K562 (cell line): ENCODE measurements at regions not wholly inside any gene's neighbourhood (a gene's known extent, or its start where the extent isn't known, plus 50 kb on each side); places are given as distances from the start of the nearest gene placed in this dataset.

ENCODE experiments used
- ATAC-seq: fragments of 200-7000 bp; cut with Tn5 transposase; 3 replicates; pipeline ENCODE4 v1.9.1; 2020; ENCODE audit warnings: moderate library complexity
- BruUV-seq: library from RNA; stranded (reverse); fragments of 400-500 nt; replicated peaks from 2 replicates; lab custom pipeline; 2021; lab: Mats Ljungman, UMichigan
- CTCF ChIA-PET: fragments of 300-600 bp; formaldehyde crosslinking; extraction: SDS; loops from one replicate; lab custom pipeline; 2021; ENCODE audit warnings: low intra/inter-chr PET ratio; lab: Yijun Ruan, JAX
- POLR2A ChIA-PET: fragments of 300-600, 350-650 bp; sonication (Branson Sonifier 250); formaldehyde crosslinking; extraction: SDS; loops from one replicate; lab custom pipeline; 2021; ENCODE audit warnings: antibody characterized with exemption, inconsistent platforms; lab: Yijun Ruan, JAX
- DNase-seq, 4 experiments: peaks; one replicate each; pipeline versions ENCODE4 v3.0.0 to v3.0.0-alpha.2; 2011 to 2018; ENCODE audit warnings: low spot score in 3 of 4, mixed read lengths in 3 of 4; ENCODE audit errors: extremely low read depth in 1 of 4
- FAIRE-seq: peaks from 2 replicates; lab custom pipeline; 2011; peaks lifted over from hg19 to GRCh38; lab: Jason Lieb, UNC
- H2AFZ ChIP-seq: 2 replicates; pipeline ENCODE4 v1.6.0; 2011; ENCODE audit warnings: low read depth, low read length, control low read depth, inconsistent platforms
- H3K27ac ChIP-seq: fragments of 200-600 bp; 3 replicates; pipeline ENCODE4 v1.8.0; 2011; ENCODE audit warnings: low read depth, mild to moderate bottlenecking, control low read depth, inconsistent platforms, low read length, moderate library complexity, mixed read lengths; ENCODE audit errors: extremely low read depth
- H3K27me3 ChIP-seq, 2 experiments: fragments of 300-600 bp in 1 of 2; 2 replicates in 1 of 2; 3 replicates in 1 of 2; pipeline versions ENCODE4 v1.6.0 to v1.8.0; 2011; ENCODE audit warnings: inconsistent platforms in 2 of 2, low read length in 2 of 2, mild to moderate bottlenecking in 1 of 2, mixed read lengths in 1 of 2, moderate library complexity in 1 of 2; ENCODE audit not compliant: control insufficient read depth in 2 of 2, insufficient read depth in 2 of 2
- H3K36me3 ChIP-seq: fragments of 300-600 bp; 3 replicates; pipeline ENCODE4 v1.8.0; 2011; ENCODE audit warnings: mild to moderate bottlenecking, low read length, inconsistent platforms; ENCODE audit not compliant: control insufficient read depth, insufficient read depth
- H3K4me1 ChIP-seq, 2 experiments: fragments of 200-600 bp in 1 of 2; replicated peaks in 1 of 2; 2 replicates in 1 of 2; 3 replicates in 1 of 2; pipeline versions ENCODE4 v1.5.1 to v1.8.0; 2011; ENCODE audit warnings: inconsistent platforms in 2 of 2, low read length in 2 of 2, mild to moderate bottlenecking in 1 of 2, mixed read lengths in 1 of 2, moderate library complexity in 1 of 2; ENCODE audit not compliant: control insufficient read depth in 2 of 2, insufficient read depth in 2 of 2
- H3K4me2 ChIP-seq: 2 replicates; pipeline ENCODE4 v1.6.1; 2011; ENCODE audit warnings: low read length, control low read depth, inconsistent platforms, mixed read lengths; ENCODE audit not compliant: insufficient read depth
- H3K4me3 ChIP-seq: fragments of 200-600 bp; sonication (generic), shearing (Covaris generic); 2 replicates; pipeline ENCODE4 v1.5.1; 2016; ENCODE audit warnings: control low read depth, inconsistent platforms
- H3K79me2 ChIP-seq: fragments of 200-600 bp; 3 replicates; pipeline ENCODE4 v1.8.0; 2011; ENCODE audit warnings: low read length, inconsistent platforms; ENCODE audit not compliant: control insufficient read depth, insufficient read depth
- H3K9ac ChIP-seq, 2 experiments: 2 replicates each; pipeline versions ENCODE4 v1.6.0 to v1.6.1; 2011; ENCODE audit warnings: low read depth in 2 of 2, low read length in 2 of 2, control low read depth in 1 of 2, inconsistent platforms in 1 of 2, mild to moderate bottlenecking in 1 of 2, mixed read lengths in 1 of 2; ENCODE audit not compliant: insufficient read depth in 1 of 2
- H3K9me1 ChIP-seq: one replicate; pipeline ENCODE4 v1.6.0; 2011; ENCODE audit warnings: inconsistent platforms, mild to moderate bottlenecking, low read length, moderate library complexity; ENCODE audit not compliant: control insufficient read depth, insufficient read depth
- H3K9me3 ChIP-seq: replicated peaks from 2 replicates; pipeline ENCODE4 v1.5.1; 2011; ENCODE audit warnings: low read depth, low read length, inconsistent platforms; ENCODE audit not compliant: control insufficient read depth, insufficient read depth
- H4K20me1 ChIP-seq: replicated peaks from 2 replicates; pipeline ENCODE4 v1.6.1; 2011; ENCODE audit warnings: low read length, inconsistent platforms, mixed read lengths; ENCODE audit not compliant: control insufficient read depth, insufficient read depth
- DPF2 ChIP-seq: fragments of 450-650 bp; IDR thresholded peaks from 2 replicates; pipeline ENCODE4 v1.6.1; 2016
- GABPB1 ChIP-seq: sonication (generic); formaldehyde crosslinking; IDR thresholded peaks from 2 replicates; pipeline ENCODE4 v1.8.0; 2022; ENCODE audit warnings: mild to moderate bottlenecking, missing genetic modification reagents
- NCOA1 ChIP-seq: fragments of 450-650 bp; IDR thresholded peaks from 2 replicates; pipeline ENCODE4 v1.6.1; 2016; ENCODE audit warnings: low read depth
- RCOR1 ChIP-seq, 2 experiments: IDR thresholded peaks; 2 replicates each; pipeline ENCODE4 v1.6.1; 2012; ENCODE audit warnings: low read depth in 2 of 2, low read length in 2 of 2, borderline replicate concordance in 1 of 2, improper control_type of control experiment in 1 of 2
- TRIM28 ChIP-seq: fragments of 450-650 bp; IDR thresholded peaks from 2 replicates; pipeline ENCODE4 v1.6.1; 2017
- U2AF2 ChIP-seq: fragments of 200-400 bp; formaldehyde crosslinking; optimal IDR thresholded peaks from 2 replicates; pipeline ENCODE3; 2017; ENCODE audit warnings: low read depth, mild to moderate bottlenecking, low read length
- ZNF316 ChIP-seq: fragments of 450-650 bp; IDR thresholded peaks from 2 replicates; pipeline ENCODE4 v1.6.1; 2016
- WGBS: fragments of 100-300 bp; shearing (Covaris generic); methylation state at CpG from one replicate; pipeline ENCODE4 v1.1.6; 2016; ENCODE audit warnings: low coverage, mixed read lengths; ENCODE audit not compliant: insufficient coverage; ENCODE audit errors: missing lambda C conversion rate; 5-methylcytosine and 5-hydroxymethylcytosine counted together
- in situ Hi-C: fragments of 300-500 bp; cut with MboI; formaldehyde crosslinking; loops from 4 replicates; pipeline ENCODE4 v1.15.0; 2018; ENCODE audit warnings: inconsistent platforms, mixed read lengths
- intact Hi-C: fragments of 100-400 bp; cut with micrococcal nuclease; formaldehyde crosslinking; loops from 2 replicates; pipeline ENCODE4 v1.14.2; 2022

DNA sequence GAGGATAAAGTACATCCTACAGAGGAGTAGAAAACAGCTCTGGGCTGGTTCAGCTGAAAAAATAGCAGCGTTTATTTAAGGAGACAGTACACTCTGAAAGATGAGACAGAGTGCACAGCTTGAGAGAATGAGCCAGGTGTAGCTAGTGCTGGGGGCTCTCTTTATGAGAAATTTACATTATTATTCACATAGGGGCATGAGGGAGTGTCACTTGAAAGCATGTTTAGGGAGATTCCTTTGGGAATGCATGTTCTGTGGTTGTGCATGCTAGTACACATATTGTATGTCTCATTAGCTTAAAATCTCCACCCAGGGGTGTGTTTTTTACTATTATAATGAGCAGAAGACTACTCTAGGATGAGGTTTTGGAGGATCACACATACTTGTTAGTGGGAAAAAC, 1224.4 kb downstream of the REEP3 start (continued):
- TF ChIP-seq GABPB1 (CRISPR knock-in tag): no peak

DNA sequence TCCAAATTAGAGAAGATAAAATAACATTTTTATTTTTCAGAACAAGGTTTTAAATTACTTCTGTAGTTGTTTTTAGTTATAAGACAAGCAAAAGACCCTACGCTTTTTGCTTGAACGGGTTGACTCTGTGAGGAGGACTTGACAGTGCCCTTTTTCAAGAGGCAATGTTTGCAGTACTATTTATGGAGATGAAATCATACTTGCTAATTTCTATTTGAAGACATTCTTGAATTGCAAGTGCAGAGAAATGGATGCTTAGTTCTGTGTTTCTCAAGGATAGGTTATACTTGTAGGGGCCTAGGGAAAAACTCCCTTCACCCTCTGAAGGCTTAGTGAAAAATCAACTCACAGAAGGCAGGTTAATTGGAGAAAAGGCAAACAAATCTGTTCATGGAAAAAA, 1229.5 kb downstream of the REEP3 start:
- H4K20me1 ChIP-seq: no peaks in the 10 kb centered on the region
- in situ Hi-C loops: no loop called here
- H3K9me3 ChIP-seq: no peaks in the 10 kb centered on the region
- no peak for DNase-seq
- ATAC-seq: no peak
- H3K4me2 ChIP-seq: no peak overlapping the region
- H3K27me3 ChIP-seq: no peaks in the 10 kb centered on the region
- no peaks in the 10 kb centered on the region for H3K9me1 ChIP-seq
- 7% methylated on average over 2 of the region's 2 CpGs for WGBS
- no peaks in the 10 kb centered on the region for H3K36me3 ChIP-seq
- H3K9ac ChIP-seq: no peak overlapping the region
- no peak overlapping the region for H2AFZ ChIP-seq
- FAIRE-seq: no peak
- no peak overlapping the region for H3K27ac ChIP-seq
- H3K4me1 ChIP-seq: no peaks in the 10 kb centered on the region
- intact Hi-C loops: no loop called here
- no TSS peak for BruUV-seq
- ChIA-PET CTCF (no interaction called here), POLR2A (no interaction called here)
- no peaks in the 10 kb centered on the region for H3K79me2 ChIP-seq
- no peak for TF ChIP-seq RCOR1 (IDR thresholded peaks at IDR 0.05; ENCODE audit: borderline replicate concordance in 1 of 2, low read depth in 2 of 2, low read length in 2 of 2)
- TF ChIP-seq TRIM28: no peak
- TF ChIP-seq NCOA1: no peak
- TF ChIP-seq DPF2: no peak
- no peak overlapping the region for H3K4me3 ChIP-seq

DNA sequence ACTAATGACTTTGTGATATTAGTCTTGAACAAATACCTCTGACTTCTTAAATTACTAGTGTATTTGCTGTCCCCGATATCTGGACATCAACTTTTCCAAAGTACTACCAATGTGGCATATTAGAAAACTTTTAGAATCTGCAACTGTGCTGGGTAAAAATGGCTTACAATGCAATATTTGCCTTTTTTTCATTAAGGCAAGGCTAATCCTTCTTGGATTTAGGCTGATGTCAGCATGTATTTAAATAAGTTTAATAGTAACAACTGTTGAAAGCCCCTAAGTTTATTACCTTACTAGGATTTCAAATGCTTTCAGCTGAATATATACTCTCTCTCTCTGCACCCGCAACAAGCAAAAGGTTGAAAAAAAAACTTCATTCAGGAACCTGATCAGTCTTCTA, 1232.3 kb downstream of the REEP3 start:
- WGBS: 0% methylated on average over 2 of the region's 2 CpGs
- Histone ChIP-seq H3K4me1 (no peaks in the 10 kb centered on the region), H3K27me3 (no peaks in the 10 kb centered on the region), H3K9ac (no peak overlapping the region), H3K9me1 (no peaks in the 10 kb centered on the region), H3K4me3 (no peak overlapping the region), H3K9me3 (no peaks in the 10 kb centered on the region), H3K36me3 (no peaks in the 10 kb centered on the region), H3K4me2 (no peak overlapping the region), H3K79me2 (no peaks in the 10 kb centered on the region), H2AFZ (no peak overlapping the region), H4K20me1 (no peaks in the 10 kb centered on the region), H3K27ac (no peak overlapping the region)
- ATAC-seq (no peak), FAIRE-seq (no peak), DNase-seq (no peak)
- CTCF ChIA-PET: no interaction called here
- intact Hi-C loops (no loop called here), in situ Hi-C loops (no loop called here)
- no TSS peak for BruUV-seq
- POLR2A ChIA-PET: interaction anchor here (0.6 kb wide), 1 partner anchor 9 kb away, joined by 3 read pairs; no protein-coding TSS in a partner anchor
- TF ChIP-seq U2AF2: no peak
- TF ChIP-seq ZNF316: peak; percentile 23; the same call in 1 of the 2 replicates
